Epithelial cell of proximal tubule (primary cell): ENCODE measurements at regions not wholly inside any gene's neighbourhood (a gene's known extent, or its start where the extent isn't known, plus 50 kb on each side); places are given as distances from the start of the nearest gene placed in this dataset.

Experiments
- DNase-seq: peaks from one replicate; pipeline ENCODE4 v3.0.0-alpha.2; 2011; ENCODE audit warnings: low read depth
- H3K4me3 ChIP-seq: 2 replicates; pipeline ENCODE4 v1.5.1; 2011; ENCODE audit warnings: low read depth, mild to moderate bottlenecking, low read length
- TF ChIP-seq, protein P1 (sequence below): conservative IDR thresholded peaks from 2 replicates; pipeline ENCODE4 v1.5.1; 2012; ENCODE audit warnings: low read depth, mild to moderate bottlenecking, low read length

DNA sequence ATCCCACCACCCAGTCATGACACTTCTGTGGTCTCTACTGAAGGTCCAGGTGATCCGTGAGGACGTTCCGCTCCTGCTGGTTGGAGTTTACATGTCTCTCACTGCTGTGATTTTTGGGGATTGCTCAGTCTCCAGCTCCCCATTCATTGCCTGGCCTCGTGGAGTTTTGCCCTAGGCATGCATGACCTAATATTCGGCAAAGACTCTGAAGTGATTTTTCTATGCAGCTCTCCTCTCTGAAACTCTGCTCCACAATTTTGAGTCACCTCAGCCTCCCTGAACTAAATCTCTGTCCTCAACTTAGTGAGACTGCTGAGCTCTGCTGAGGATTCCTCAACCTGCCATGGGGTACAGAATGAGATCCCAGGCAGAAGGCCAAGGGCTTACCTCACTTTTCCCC, 174.4 kb upstream of the FGGY start:
- DNase-seq, result no peak
- TF ChIP-seq, protein P1, sequence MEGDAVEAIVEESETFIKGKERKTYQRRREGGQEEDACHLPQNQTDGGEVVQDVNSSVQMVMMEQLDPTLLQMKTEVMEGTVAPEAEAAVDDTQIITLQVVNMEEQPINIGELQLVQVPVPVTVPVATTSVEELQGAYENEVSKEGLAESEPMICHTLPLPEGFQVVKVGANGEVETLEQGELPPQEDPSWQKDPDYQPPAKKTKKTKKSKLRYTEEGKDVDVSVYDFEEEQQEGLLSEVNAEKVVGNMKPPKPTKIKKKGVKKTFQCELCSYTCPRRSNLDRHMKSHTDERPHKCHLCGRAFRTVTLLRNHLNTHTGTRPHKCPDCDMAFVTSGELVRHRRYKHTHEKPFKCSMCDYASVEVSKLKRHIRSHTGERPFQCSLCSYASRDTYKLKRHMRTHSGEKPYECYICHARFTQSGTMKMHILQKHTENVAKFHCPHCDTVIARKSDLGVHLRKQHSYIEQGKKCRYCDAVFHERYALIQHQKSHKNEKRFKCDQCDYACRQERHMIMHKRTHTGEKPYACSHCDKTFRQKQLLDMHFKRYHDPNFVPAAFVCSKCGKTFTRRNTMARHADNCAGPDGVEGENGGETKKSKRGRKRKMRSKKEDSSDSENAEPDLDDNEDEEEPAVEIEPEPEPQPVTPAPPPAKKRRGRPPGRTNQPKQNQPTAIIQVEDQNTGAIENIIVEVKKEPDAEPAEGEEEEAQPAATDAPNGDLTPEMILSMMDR, result no peak
- no peak overlapping the region for H3K4me3 ChIP-seq

DNA sequence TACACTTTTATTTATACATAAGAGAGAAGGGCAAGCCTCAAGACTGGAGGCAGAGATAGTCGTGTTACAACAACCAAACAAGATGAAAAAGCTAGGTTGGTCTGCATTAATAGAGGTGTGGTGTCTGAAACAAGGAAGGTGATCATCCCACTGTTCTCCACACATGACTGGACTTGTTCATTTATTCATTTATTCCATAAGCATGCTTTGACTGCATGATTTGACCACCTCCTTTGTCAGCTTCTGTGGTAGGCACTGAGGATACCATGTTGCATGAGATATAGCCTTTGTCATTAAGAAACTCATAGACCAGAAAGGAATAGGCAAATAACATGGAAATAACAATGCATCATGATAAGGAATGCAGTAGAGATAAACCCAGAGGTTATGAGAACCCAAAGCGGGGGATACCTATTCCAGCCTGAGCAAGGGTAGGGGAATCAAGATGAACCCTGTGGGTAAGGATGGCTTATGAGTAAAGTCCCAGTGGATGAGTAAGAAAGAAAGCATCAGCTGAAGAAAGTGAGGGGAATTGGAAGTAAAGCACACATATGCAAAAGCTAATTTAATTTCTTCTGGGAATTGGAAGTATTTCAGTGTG, 173.7 kb upstream of the FGGY start:
- H3K4me3 ChIP-seq, result no peak overlapping the region
- TF ChIP-seq, protein P1, result no peak
- no peak for DNase-seq

DNA sequence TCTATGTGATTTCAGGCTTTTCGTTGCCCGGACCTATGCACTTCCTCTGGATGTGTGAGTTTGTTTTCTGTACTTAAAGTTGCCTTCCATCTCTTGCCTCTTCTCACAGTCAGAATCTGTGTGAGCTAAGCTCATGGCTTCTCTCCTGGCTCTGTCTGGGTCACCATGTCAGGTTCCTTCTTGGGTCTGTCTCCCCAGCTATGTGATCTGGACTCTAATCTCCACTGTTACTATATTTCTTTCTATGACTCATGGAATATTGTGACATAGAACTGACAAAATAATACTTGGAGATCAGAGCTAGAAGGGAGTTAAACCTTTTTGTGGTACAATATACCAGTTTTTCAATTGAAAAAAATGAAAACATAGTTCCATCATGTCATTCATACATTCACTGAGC, 172.7 kb upstream of the FGGY start:
- H3K4me3 ChIP-seq, result no peak overlapping the region
- DNase-seq, result no peak
- TF ChIP-seq, protein P1, result no peak

DNA sequence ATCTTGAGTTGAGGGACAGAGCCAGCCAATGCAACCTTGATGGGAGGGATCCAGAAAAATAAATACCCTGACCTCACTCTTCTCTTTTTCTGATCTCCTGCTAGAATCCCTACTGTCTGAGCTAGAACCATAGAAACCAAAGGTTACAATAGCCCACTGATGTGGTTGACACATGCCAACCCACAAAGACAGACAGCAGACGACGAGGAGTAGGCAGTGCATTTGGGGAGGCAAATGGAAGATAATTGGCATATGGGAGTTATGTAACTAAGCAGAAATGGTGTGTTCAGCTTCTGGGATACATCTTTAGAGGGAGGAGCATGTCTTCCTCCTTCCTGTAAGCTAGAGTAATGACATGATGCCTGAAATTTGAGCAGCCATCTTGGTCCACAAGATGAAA, 171.7 kb upstream of the FGGY start:
- H3K4me3 ChIP-seq, result no peak overlapping the region
- TF ChIP-seq, protein P1, result no peak

DNA sequence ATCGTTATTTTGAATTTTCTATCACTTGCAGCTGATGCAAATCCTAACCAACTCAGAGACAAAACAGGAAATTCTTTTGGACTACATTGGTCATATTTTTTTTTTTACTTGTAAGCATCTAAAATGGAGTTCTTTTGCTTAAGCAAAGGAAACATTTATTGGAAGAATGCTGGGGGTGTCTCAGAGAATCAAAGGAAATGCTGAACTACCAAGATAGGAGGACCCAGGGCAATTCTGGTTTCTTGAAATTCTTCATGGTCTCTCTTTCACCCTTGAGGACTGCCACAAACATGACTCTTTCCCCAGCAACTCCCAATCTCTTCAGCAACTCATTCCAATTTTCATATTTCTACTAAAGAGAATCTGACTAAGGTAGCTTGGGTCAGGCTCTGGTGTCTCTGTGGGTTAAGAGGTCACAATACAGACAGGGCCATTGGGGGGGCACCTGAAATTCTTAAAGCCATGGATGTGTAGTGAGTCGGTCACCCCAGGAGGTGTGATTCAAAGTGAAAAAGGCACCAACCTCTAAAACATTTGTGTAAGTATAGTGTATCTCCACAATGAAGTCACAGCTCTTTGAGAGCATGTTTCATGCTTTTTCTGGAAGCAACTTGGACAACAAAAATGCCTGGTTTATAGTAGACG, 171.1 kb upstream of the FGGY start:
- DNase-seq, result no peak
- H3K4me3 ChIP-seq, result no peak overlapping the region
- TF ChIP-seq, protein P1, result no peak

More for the DNA sequence above, 171.7 kb upstream of the FGGY start:
- DNase-seq, result no peak

DNA sequence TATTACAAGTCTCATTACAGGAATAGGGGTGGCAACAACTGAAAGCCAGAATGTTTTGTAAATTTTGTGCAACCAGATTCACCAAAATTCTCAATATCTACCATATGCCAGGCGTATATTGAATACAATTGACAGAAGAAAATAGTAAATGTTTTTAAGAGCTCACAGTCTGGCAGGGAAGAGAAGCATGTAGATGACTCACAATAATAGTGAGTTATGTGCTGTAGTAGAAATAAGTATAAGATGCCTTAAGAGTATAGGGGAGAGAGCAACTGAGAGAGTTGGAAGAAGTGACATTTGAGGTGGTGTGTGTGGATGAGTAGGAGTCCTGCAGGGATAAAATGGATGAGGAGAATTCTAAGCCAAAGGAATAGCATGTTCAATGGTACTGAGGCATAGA, 170.5 kb upstream of the FGGY start:
- no peak overlapping the region for H3K4me3 ChIP-seq
- TF ChIP-seq, protein P1, result no peak
- DNase-seq, result no peak

DNA sequence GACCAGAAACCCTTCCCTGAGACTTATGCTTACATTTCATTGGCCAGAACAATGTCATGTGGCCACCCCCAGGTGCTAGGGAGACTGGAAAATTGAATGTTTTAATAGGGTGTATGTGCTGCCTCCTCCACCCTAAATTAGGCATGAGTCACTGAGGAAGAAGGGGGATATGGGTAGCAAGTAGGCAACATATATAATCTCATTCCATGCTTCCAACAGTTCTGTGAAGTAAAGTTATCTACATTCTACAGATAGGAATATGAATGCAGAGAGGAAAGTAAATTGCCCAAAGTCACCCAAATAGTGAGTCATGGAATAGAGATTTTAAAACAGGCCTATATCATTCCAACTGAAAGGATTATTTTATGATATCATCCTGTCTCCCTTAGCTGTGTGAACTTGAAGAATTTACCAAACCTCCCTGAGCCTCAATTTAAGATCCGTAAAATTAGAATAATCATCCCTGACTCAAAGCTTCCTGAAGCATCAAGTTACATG, 168.6 kb upstream of the FGGY start:
- no peak overlapping the region for H3K4me3 ChIP-seq
- no peak for DNase-seq
- TF ChIP-seq, protein P1, result no peak
